ENCODE measurements at regions not wholly inside any gene's neighbourhood (a gene's known extent, or its start where the extent isn't known, plus 50 kb on each side); places are given as distances from the start of the nearest gene placed in this dataset.
"Not testable (repeated sequence)": the region's sequence is repeated elsewhere in the genome, so short reads cannot be mapped to it uniquely, and the experiment has no call there.

DNA sequence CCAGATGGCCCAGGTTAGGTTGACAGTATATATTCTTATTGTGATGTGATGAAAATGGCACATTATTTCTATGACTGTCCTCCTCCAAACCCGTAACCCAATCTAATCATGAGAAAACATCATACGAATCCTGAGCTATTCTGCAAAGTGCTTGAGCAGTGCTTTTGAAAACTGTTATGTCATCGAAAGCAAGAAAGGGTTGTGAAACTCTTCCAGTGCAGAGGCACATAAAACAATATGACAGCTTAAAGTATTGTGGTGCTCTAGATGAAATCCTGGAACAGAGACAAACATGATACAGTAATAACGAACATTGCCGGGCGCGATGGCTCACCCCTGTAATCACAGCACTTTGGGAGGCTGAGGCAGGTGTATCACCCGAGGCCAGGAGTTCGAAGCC, 1648.0 kb downstream of the STIM2 start:
- no TSS peak for BruUV-seq (replicated peaks)
- Histone ChIP-seq H4K20me1 (ENCODE audit: control insufficient read depth, insufficient read depth) (no peaks in the 10 kb centered on the region), H3K27ac (ENCODE audit: control insufficient read depth, insufficient read depth) (no peak overlapping the region), H3K27me3 (replicated peaks in 1 of 2; ENCODE audit: control insufficient read depth in 2 of 2, insufficient read depth in 2 of 2, low read length in 1 of 2) (no peaks in the 10 kb centered on the region), H3K4me3 (no peak overlapping the region), H3K79me2 (ENCODE audit: control insufficient read depth, insufficient read depth, low read length) (no peaks in the 10 kb centered on the region), H3K4me2 (ENCODE audit: control insufficient read depth, insufficient read depth) (no peak overlapping the region), H2AFZ (ENCODE audit: control insufficient read depth, low read depth, low read length) (no peak overlapping the region), H3K4me1 (ENCODE audit: control insufficient read depth, insufficient read depth, low read length) (no peaks in the 10 kb centered on the region), H3K36me3 (ENCODE audit: control insufficient read depth in 2 of 2, insufficient read depth in 2 of 2, low read length in 1 of 2) (no peaks in the 10 kb centered on the region), H3K9ac (ENCODE audit: control insufficient read depth, insufficient read depth, low read length) (no peak overlapping the region), H3K9me3 (replicated peaks; ENCODE audit: control insufficient read depth, insufficient read depth, low read length) (no peaks in the 10 kb centered on the region)
- FAIRE-seq (no peak), DNase-seq (ENCODE audit: low read depth, low spot score) (no peak), ATAC-seq (peak; percentile 90)
- POLR2A ChIA-PET, result no interaction called here
- SMC1A ChIA-PET (ENCODE audit: uncharacterized antibody, unreplicated experiment), result interaction anchor here (1.1 kb wide), 1 partner anchor 283 kb away, joined by 3 read pairs; no protein-coding TSS in a partner anchor
- CTCF ChIA-PET, result interaction anchor here (0.9 kb wide), 1 partner anchor 89 kb away, joined by 3 read pairs; no protein-coding TSS in a partner anchor
- in situ Hi-C loops (cut with MboI), result no loop called here
- 45% methylated on average over 9 of the region's 9 CpGs for WGBS (ENCODE audit: insufficient coverage, insufficient replicate concordance, low lambda C conversion rate, missing lambda C conversion rate)
- RAD21 ChIA-PET (ENCODE audit: unreplicated experiment), result interaction anchor here (1.4 kb wide), 1 partner anchor 283 kb away, joined by 3 read pairs; no protein-coding TSS in a partner anchor
- intact Hi-C loops (cut with micrococcal nuclease; ENCODE audit: unreplicated experiment), result no loop called here
- TF ChIP-seq, protein P1, sequence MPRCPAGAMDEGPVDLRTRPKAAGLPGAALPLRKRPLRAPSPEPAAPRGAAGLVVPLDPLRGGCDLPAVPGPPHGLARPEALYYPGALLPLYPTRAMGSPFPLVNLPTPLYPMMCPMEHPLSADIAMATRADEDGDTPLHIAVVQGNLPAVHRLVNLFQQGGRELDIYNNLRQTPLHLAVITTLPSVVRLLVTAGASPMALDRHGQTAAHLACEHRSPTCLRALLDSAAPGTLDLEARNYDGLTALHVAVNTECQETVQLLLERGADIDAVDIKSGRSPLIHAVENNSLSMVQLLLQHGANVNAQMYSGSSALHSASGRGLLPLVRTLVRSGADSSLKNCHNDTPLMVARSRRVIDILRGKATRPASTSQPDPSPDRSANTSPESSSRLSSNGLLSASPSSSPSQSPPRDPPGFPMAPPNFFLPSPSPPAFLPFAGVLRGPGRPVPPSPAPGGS (IDR thresholded peaks at IDR 0.05; ENCODE audit: borderline replicate concordance, insufficient read depth, low read depth, low read length, poor library complexity, severe bottlenecking), result no peak
- TF ChIP-seq TAF1 (IDR thresholded peaks at IDR 0.05; ENCODE audit: borderline replicate concordance, low read depth, low read length) (no peak), EP300 (IDR thresholded peaks at IDR 0.05; ENCODE audit: borderline replicate concordance in 1 of 2, control insufficient read depth in 1 of 2, low read depth in 2 of 2, low read length in 2 of 2) (peak in 1 of 2 experiments; percentile 59; a peak in 1 of 4 replicates), IKZF2 (IDR thresholded peaks at IDR 0.05) (peak; percentile 21 to 27; a peak in 2 of 4 replicates), ATF7 (IDR thresholded peaks at IDR 0.05; ENCODE audit: low read depth) (peak; percentile 72), DPF2 (IDR thresholded peaks at IDR 0.05) (peak; percentile 53), SPI1 (IDR thresholded peaks at IDR 0.05; ENCODE audit: borderline replicate concordance, insufficient read depth, low read depth, low read length) (0 out of 2 replicates have a peak, but pooled peaks have one; percentile 10)

DNA sequence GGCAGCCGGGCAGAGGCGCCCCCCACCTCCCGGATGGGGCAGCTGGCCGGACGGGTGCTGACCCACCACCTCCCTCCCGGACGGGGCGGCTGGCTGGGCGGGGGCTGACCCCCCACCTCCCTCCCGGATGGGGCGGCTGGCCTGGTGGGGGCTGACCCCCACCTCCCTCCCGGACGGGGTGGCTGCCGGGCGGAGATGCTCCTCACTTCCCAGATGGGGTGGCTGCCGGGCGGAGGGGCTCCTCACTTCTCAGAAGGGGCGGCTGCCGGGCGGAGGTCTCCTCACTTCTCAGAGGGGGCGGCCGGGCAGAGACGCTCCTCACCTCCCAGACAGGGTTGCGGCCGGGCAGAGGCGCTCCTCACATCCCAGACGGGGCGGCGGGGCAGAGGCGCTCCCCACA, 1654.1 kb downstream of the STIM2 start:
- H3K9ac ChIP-seq (ENCODE audit: control insufficient read depth, insufficient read depth, low read length), result not testable (repeated sequence)

More for the DNA sequence above, 1654.1 kb downstream of the STIM2 start:
- H3K9me3 ChIP-seq (replicated peaks; ENCODE audit: control insufficient read depth, insufficient read depth, low read length); DNase-seq (ENCODE audit: low read depth, low spot score); H3K4me2 ChIP-seq (ENCODE audit: control insufficient read depth, insufficient read depth); intact Hi-C loops (cut with micrococcal nuclease; ENCODE audit: unreplicated experiment); SMC1A ChIA-PET (ENCODE audit: uncharacterized antibody, unreplicated experiment); H3K4me1 ChIP-seq (ENCODE audit: control insufficient read depth, insufficient read depth, low read length); H3K27me3 ChIP-seq (replicated peaks in 1 of 2; ENCODE audit: control insufficient read depth in 2 of 2, insufficient read depth in 2 of 2, low read length in 1 of 2); H4K20me1 ChIP-seq (ENCODE audit: control insufficient read depth, insufficient read depth); H3K36me3 ChIP-seq (ENCODE audit: control insufficient read depth in 2 of 2, insufficient read depth in 2 of 2, low read length in 1 of 2); in situ Hi-C loops (cut with MboI); RAD21 ChIA-PET (ENCODE audit: unreplicated experiment); H3K4me3 ChIP-seq; H3K79me2 ChIP-seq (ENCODE audit: control insufficient read depth, insufficient read depth, low read length); CTCF ChIA-PET; H3K27ac ChIP-seq (ENCODE audit: control insufficient read depth, insufficient read depth); H2AFZ ChIP-seq (ENCODE audit: control insufficient read depth, low read depth, low read length); ATAC-seq; POLR2A ChIA-PET; FAIRE-seq; BruUV-seq (replicated peaks): not testable (repeated sequence)
- WGBS (ENCODE audit: insufficient coverage, insufficient replicate concordance, low lambda C conversion rate, missing lambda C conversion rate), result 80% methylated on average over 18 of the region's 30 CpGs

Measured in GM12878 (cell line).